HG03457 (cell line): ENCODE measurements at regions not wholly inside any gene's neighbourhood (a gene's known extent, or its start where the extent isn't known, plus 50 kb on each side); places are given as distances from the start of the nearest gene placed in this dataset.
"Not testable (repeated sequence)": the region's sequence is repeated elsewhere in the genome, so short reads cannot be mapped to it uniquely, and the experiment has no call there.

Experiments used
- ATAC-seq: cut with Tn5 transposase; IDR thresholded peaks from one replicate; pipeline ENCODE4 v1.9.1; 2021; ENCODE audit warnings: moderate number of reproducible peaks; ENCODE audit not compliant: unreplicated experiment

- no peak for ATAC-seq
Observed at GRCh38 chr7:94303118-94303517, 91.6 kb upstream of the COL1A2 start.

- no peak for ATAC-seq
Observed at GRCh38 chr7:94303695-94304094, 91.0 kb upstream of the COL1A2 start.

GRCh38 chr7:94304878-94305277 lies 89.8 kb upstream of the COL1A2 start:
- ATAC-seq: no peak

- ATAC-seq: no peak
Observed at GRCh38 chr7:94305836-94306235, 88.9 kb upstream of the COL1A2 start.

- ATAC-seq: no peak
Observed at GRCh38 chr7:94307399-94308048, 87.2 kb upstream of the COL1A2 start.

- ATAC-seq: no peak
Observed at GRCh38 chr7:94311515-94311914, 83.2 kb upstream of the COL1A2 start.

- no peak for ATAC-seq
Observed at GRCh38 chr7:94313926-94314325, 80.8 kb upstream of the COL1A2 start.

GRCh38 chr7:94314413-94315410 lies 80.0 kb upstream of the COL1A2 start:
- ATAC-seq: no peak

- ATAC-seq: not testable (repeated sequence)
Observed at GRCh38 chr7:94321138-94321537, 73.6 kb upstream of the COL1A2 start.

- ATAC-seq: no peak
Observed at GRCh38 chr7:94323844-94324243, 70.9 kb upstream of the COL1A2 start.

GRCh38 chr7:94324380-94325121 lies 70.1 kb upstream of the COL1A2 start:
- ATAC-seq: no peak

- ATAC-seq: no peak
Observed at GRCh38 chr7:94325122-94325475, 69.6 kb upstream of the COL1A2 start.

- no peak for ATAC-seq
Observed at GRCh38 chr7:94330269-94331020, 64.2 kb upstream of the COL1A2 start.

- no peak for ATAC-seq
Observed at GRCh38 chr7:94332571-94332970, 62.1 kb upstream of the COL1A2 start.

- no peak for ATAC-seq
Observed at GRCh38 chr7:94333810-94334209, 60.9 kb upstream of the COL1A2 start.

GRCh38 chr7:94335586-94335985 lies 59.1 kb upstream of the COL1A2 start:
- no peak for ATAC-seq

GRCh38 chr7:94336009-94336408 lies 58.7 kb upstream of the COL1A2 start:
- ATAC-seq: no peak

GRCh38 chr7:94338921-94339371 lies 55.7 kb upstream of the COL1A2 start:
- ATAC-seq: no peak

- ATAC-seq: no peak
Observed at GRCh38 chr7:94344826-94345225, 49.9 kb upstream of the COL1A2 start.
